ENCODE measurements at regions not wholly inside any gene's neighbourhood (a gene's known extent, or its start where the extent isn't known, plus 50 kb on each side); places are given as distances from the start of the nearest gene placed in this dataset.

GRCh38 chr3:194025119-194025518 lies 110.8 kb upstream of the HES1 start (continued):
- TF ChIP-seq HDAC2 (IDR thresholded peaks at IDR 0.05; ENCODE audit: borderline replicate concordance in 1 of 2, low read depth in 2 of 2, low read length in 2 of 2) (no peak), CHD1 (IDR thresholded peaks at IDR 0.05; ENCODE audit: low read depth, low read length) (no peak)

Measured in H1 (cell line).